ENCODE measurements at regions not wholly inside any gene's neighbourhood (a gene's known extent, or its start where the extent isn't known, plus 50 kb on each side); places are given as distances from the start of the nearest gene placed in this dataset.

GRCh38 chr2:42957861-42958301, 165.5 kb upstream of the HAAO start:
- TF ChIP-seq CTCF (conservative IDR thresholded peaks at IDR 0.05) = no peak
- H3K27ac ChIP-seq = no peak overlapping the region

- no peak for TF ChIP-seq CTCF (conservative IDR thresholded peaks at IDR 0.05)
- no peak overlapping the region for H3K27ac ChIP-seq
These were observed 164.9 kb upstream of the HAAO start for GRCh38 chr2:42957109-42957860.

GRCh38 chr2:42954227-42954962, 162.0 kb upstream of the HAAO start:
- TF ChIP-seq CTCF (conservative IDR thresholded peaks at IDR 0.05) = no peak
- H3K27ac ChIP-seq = no peak overlapping the region

- H3K27ac ChIP-seq = no peak overlapping the region
- TF ChIP-seq CTCF (conservative IDR thresholded peaks at IDR 0.05) = no peak
These were observed 160.8 kb upstream of the HAAO start for GRCh38 chr2:42953216-42953615.

GRCh38 chr2:42951263-42951938, 159.0 kb upstream of the HAAO start:
- H3K27ac ChIP-seq = no peak overlapping the region
- TF ChIP-seq CTCF (conservative IDR thresholded peaks at IDR 0.05) = no peak

- no peak overlapping the region for H3K27ac ChIP-seq
These were observed 156.7 kb upstream of the HAAO start for GRCh38 chr2:42949125-42949524.

More at GRCh38 chr2:42949125-42949524, 156.7 kb upstream of the HAAO start:
- no peak for TF ChIP-seq CTCF (conservative IDR thresholded peaks at IDR 0.05)

Measured in VCaP (cell line).